WTC11 (cell line): ENCODE measurements at regions not wholly inside any gene's neighbourhood (a gene's known extent, or its start where the extent isn't known, plus 50 kb on each side); places are given as distances from the start of the nearest gene placed in this dataset.

Experiments used
- TF ChIP-seq, protein P1 (sequence below): sonication (generic); formaldehyde crosslinking; conservative IDR thresholded peaks from 2 replicates; pipeline ENCODE4 v1.8.1; 2022; ENCODE audit warnings: mild to moderate bottlenecking, missing genetic modification reagents
- TF ChIP-seq, protein P2 (sequence below): fragments of 200-600 bp; IDR thresholded peaks from 2 replicates; pipeline ENCODE4 v1.8.0; 2022; ENCODE audit warnings: antibody characterized with exemption

DNA sequence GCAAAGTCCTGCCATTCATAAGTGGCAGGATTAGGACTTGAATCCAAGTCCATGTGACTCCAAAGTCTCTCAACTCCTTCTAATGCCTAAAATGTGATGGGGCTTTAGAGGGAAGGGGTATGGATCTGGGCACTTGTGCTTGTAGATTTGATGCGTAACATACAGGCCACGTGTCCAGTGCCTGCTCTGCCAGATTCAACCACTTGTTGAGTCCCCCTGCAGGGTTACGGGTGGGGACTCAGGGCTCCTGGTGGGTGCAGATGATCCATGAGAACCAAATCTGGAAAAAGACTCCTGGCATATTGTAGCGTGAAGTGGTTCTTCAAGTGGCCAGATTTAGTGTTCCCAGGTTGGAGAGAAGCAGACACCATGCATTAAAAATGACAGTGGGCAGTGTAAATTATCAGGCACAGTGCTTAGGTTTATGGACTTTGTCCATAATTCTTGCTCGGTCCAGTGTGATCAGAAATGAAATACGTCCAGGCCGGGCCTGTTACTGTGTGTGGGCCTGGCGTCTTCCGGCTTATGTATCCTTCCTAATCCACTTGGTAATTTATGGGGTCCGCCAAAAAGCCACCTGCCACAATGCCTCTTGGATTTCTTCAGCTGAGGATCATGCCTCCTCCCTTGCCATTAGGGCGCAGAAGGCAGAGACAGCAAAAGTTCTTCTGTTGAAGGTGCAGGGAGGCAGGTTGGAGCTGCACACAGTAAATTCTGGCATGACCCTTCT is 51.2 kb upstream of the LRP8 start:
- TF ChIP-seq, protein P1, sequence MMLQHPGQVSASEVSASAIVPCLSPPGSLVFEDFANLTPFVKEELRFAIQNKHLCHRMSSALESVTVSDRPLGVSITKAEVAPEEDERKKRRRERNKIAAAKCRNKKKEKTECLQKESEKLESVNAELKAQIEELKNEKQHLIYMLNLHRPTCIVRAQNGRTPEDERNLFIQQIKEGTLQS (CRISPR knock-in tag): no peak
- TF ChIP-seq, protein P2, sequence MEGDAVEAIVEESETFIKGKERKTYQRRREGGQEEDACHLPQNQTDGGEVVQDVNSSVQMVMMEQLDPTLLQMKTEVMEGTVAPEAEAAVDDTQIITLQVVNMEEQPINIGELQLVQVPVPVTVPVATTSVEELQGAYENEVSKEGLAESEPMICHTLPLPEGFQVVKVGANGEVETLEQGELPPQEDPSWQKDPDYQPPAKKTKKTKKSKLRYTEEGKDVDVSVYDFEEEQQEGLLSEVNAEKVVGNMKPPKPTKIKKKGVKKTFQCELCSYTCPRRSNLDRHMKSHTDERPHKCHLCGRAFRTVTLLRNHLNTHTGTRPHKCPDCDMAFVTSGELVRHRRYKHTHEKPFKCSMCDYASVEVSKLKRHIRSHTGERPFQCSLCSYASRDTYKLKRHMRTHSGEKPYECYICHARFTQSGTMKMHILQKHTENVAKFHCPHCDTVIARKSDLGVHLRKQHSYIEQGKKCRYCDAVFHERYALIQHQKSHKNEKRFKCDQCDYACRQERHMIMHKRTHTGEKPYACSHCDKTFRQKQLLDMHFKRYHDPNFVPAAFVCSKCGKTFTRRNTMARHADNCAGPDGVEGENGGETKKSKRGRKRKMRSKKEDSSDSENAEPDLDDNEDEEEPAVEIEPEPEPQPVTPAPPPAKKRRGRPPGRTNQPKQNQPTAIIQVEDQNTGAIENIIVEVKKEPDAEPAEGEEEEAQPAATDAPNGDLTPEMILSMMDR: no peak
